ENCODE measurements at regions not wholly inside any gene's neighbourhood (a gene's known extent, or its start where the extent isn't known, plus 50 kb on each side); places are given as distances from the start of the nearest gene placed in this dataset.

- no peak for DNase-seq
- Mint-ChIP-seq H3K4me3 (no peak overlapping the region), H3K27ac (no peak overlapping the region), H3K27me3 (peaks cover 32% of the 10 kb centered on the region), H3K4me1 (peaks cover 17% of the 10 kb centered on the region), H3K36me3 (ENCODE audit: low read depth) (no peaks in the 10 kb centered on the region), H3K9me3 (no peaks in the 10 kb centered on the region)
- no peak for TF ChIP-seq CTCF (IDR thresholded peaks at IDR 0.05)
- ATAC-seq (ENCODE audit: low read depth): no peak
- intact Hi-C loops (cut with micrococcal nuclease): no loop called here
- ChIA-PET POLR2A (no interaction called here), CTCF (no interaction called here)
Observed at GRCh38 chr15:89396723-89397652, 62.4 kb upstream of the POLG start.

GRCh38 chr15:89395996-89396395, 61.4 kb upstream of the POLG start:
- Mint-ChIP-seq H3K4me1 (peaks cover 10% of the 10 kb centered on the region), H3K9me3 (no peaks in the 10 kb centered on the region), H3K4me3 (no peak overlapping the region), H3K27ac (no peak overlapping the region), H3K27me3 (peaks cover 25% of the 10 kb centered on the region), H3K36me3 (ENCODE audit: low read depth) (no peaks in the 10 kb centered on the region)
- DNase-seq (no peak), ATAC-seq (ENCODE audit: low read depth) (no peak)
- ChIA-PET POLR2A (no interaction called here), CTCF (no interaction called here)
- TF ChIP-seq CTCF (IDR thresholded peaks at IDR 0.05): no peak
- intact Hi-C loops (cut with micrococcal nuclease): no loop called here

GRCh38 chr15:89395461-89395871, 60.8 kb upstream of the POLG start:
- no peaks in the 10 kb centered on the region for H3K9me3 Mint-ChIP-seq
- H3K4me1 Mint-ChIP-seq: peaks cover 9% of the 10 kb centered on the region
- POLR2A ChIA-PET: interaction anchor here (1.1 kb wide), 1 partner anchor 9 kb away, joined by 3 read pairs; no protein-coding TSS in a partner anchor
- H3K27me3 Mint-ChIP-seq: peaks cover 25% of the 10 kb centered on the region
- intact Hi-C loops (cut with micrococcal nuclease): no loop called here
- no peak overlapping the region for H3K4me3 Mint-ChIP-seq
- DNase-seq (no peak), ATAC-seq (ENCODE audit: low read depth) (no peak)
- no peaks in the 10 kb centered on the region for H3K36me3 Mint-ChIP-seq (ENCODE audit: low read depth)
- H3K27ac Mint-ChIP-seq: no peak overlapping the region
- TF ChIP-seq CTCF (IDR thresholded peaks at IDR 0.05): no peak
- CTCF ChIA-PET: no interaction called here

GRCh38 chr15:89395031-89395430, 60.4 kb upstream of the POLG start:
- Mint-ChIP-seq H3K9me3 (no peaks in the 10 kb centered on the region), H3K4me3 (no peak overlapping the region), H3K36me3 (ENCODE audit: low read depth) (no peaks in the 10 kb centered on the region), H3K27ac (no peak overlapping the region), H3K27me3 (peaks cover 24% of the 10 kb centered on the region), H3K4me1 (peaks cover 8% of the 10 kb centered on the region)
- ATAC-seq (ENCODE audit: low read depth): no peak
- POLR2A ChIA-PET: interaction anchor here (1.1 kb wide), 1 partner anchor 9 kb away, joined by 3 read pairs; no protein-coding TSS in a partner anchor
- intact Hi-C loops (cut with micrococcal nuclease): no loop called here
- CTCF ChIA-PET: interaction anchor here (1.7 kb wide), 1 partner anchor 36 kb away, joined by 4 read pairs; no protein-coding TSS in a partner anchor
- no peak for TF ChIP-seq CTCF (IDR thresholded peaks at IDR 0.05)
- no peak for DNase-seq

GRCh38 chr15:89393056-89393455, 58.4 kb upstream of the POLG start:
- no peaks in the 10 kb centered on the region for H3K9me3 Mint-ChIP-seq
- ChIA-PET CTCF (no interaction called here), POLR2A (no interaction called here)
- DNase-seq (no peak), ATAC-seq (ENCODE audit: low read depth) (no peak)
- no peak overlapping the region for H3K4me3 Mint-ChIP-seq
- H3K4me1 Mint-ChIP-seq: no peaks in the 10 kb centered on the region
- H3K36me3 Mint-ChIP-seq (ENCODE audit: low read depth): no peaks in the 10 kb centered on the region
- TF ChIP-seq CTCF (IDR thresholded peaks at IDR 0.05): no peak
- no peak overlapping the region for H3K27ac Mint-ChIP-seq
- peaks cover 16% of the 10 kb centered on the region for H3K27me3 Mint-ChIP-seq
- intact Hi-C loops (cut with micrococcal nuclease): no loop called here
